Keratinocyte (primary cell): ENCODE measurements at regions not wholly inside any gene's neighbourhood (a gene's known extent, or its start where the extent isn't known, plus 50 kb on each side); places are given as distances from the start of the nearest gene placed in this dataset.

Source experiments
- DNase-seq: peaks from one replicate; pipeline ENCODE4 v3.0.0-alpha.2; 2011; ENCODE audit warnings: low read depth, missing footprints, low spot score
- FAIRE-seq: peaks from 2 replicates; lab custom pipeline; 2011; peaks lifted over from hg19 to GRCh38; lab: Jason Lieb, UNC
- H2AFZ ChIP-seq: 2 replicates; pipeline ENCODE4 v1.6.0; 2012; ENCODE audit warnings: low read length, control low read depth, inconsistent platforms; ENCODE audit not compliant: control insufficient read depth
- H3K27ac ChIP-seq: 2 replicates; pipeline ENCODE4 v1.5.1; 2011; ENCODE audit warnings: low read length; ENCODE audit not compliant: control insufficient read depth, insufficient read depth
- H3K27me3 ChIP-seq: 3 replicates; pipeline ENCODE4 v1.6.0; 2011; ENCODE audit warnings: low read length; ENCODE audit not compliant: control insufficient read depth, insufficient read depth; ENCODE audit errors: extremely low read depth
- H3K36me3 ChIP-seq, 2 experiments: 2 replicates in 1 of 2; 3 replicates in 1 of 2; pipeline ENCODE4 v1.5.1; 2011; ENCODE audit warnings: low read length in 2 of 2, mild to moderate bottlenecking in 1 of 2; ENCODE audit not compliant: control insufficient read depth in 2 of 2, insufficient read depth in 2 of 2; ENCODE audit errors: extremely low read depth in 1 of 2
- H3K4me1 ChIP-seq: 3 replicates; pipeline ENCODE4 v1.5.1; 2011; ENCODE audit warnings: low read length; ENCODE audit not compliant: control insufficient read depth, insufficient read depth; ENCODE audit errors: extremely low read depth
- H3K4me2 ChIP-seq: 3 replicates; pipeline ENCODE4 v1.6.0; 2011; ENCODE audit warnings: low read depth, low read length; ENCODE audit not compliant: control insufficient read depth, insufficient read depth; ENCODE audit errors: extremely low read depth
- H3K4me3 ChIP-seq, 3 experiments: fragments of 200-600 bp in 1 of 3; sonication (generic) in 1 of 3; 2 replicates in 2 of 3; 3 replicates in 1 of 3; pipeline ENCODE4 v1.5.1; 2011 to 2016; ENCODE audit warnings: low read length in 3 of 3, mild to moderate bottlenecking in 3 of 3, control low read depth in 2 of 3, inconsistent platforms in 1 of 3, low read depth in 1 of 3, mixed read lengths in 1 of 3, mixed run types in 1 of 3, moderate library complexity in 1 of 3; ENCODE audit not compliant: control insufficient read depth in 2 of 3, insufficient read depth in 2 of 3; ENCODE audit errors: extremely low read depth in 1 of 3
- H3K79me2 ChIP-seq: 2 replicates; pipeline ENCODE4 v1.6.0; 2012; ENCODE audit warnings: low read length; ENCODE audit not compliant: control insufficient read depth, insufficient read depth
- H3K9ac ChIP-seq: 3 replicates; pipeline ENCODE4 v1.6.0; 2011; ENCODE audit warnings: low read length; ENCODE audit not compliant: control insufficient read depth, insufficient read depth; ENCODE audit errors: extremely low read depth
- H3K9me1 ChIP-seq: 3 replicates; pipeline ENCODE4 v1.6.0; 2011; ENCODE audit warnings: low read length; ENCODE audit not compliant: control insufficient read depth, insufficient read depth; ENCODE audit errors: extremely low read depth
- H3K9me3 ChIP-seq: 2 replicates; pipeline ENCODE4 v1.5.1; 2012; ENCODE audit warnings: low read depth, low read length; ENCODE audit not compliant: control insufficient read depth
- H4K20me1 ChIP-seq: 3 replicates; pipeline ENCODE4 v1.6.0; 2011; ENCODE audit warnings: low read length; ENCODE audit not compliant: control insufficient read depth, insufficient read depth; ENCODE audit errors: extremely low read depth
- CTCF ChIP-seq, 3 experiments: IDR thresholded peaks in 1 of 3; conservative IDR thresholded peaks in 1 of 3; optimal IDR thresholded peaks in 1 of 3; 2 replicates in 2 of 3; 3 replicates in 1 of 3; pipeline versions ENCODE3 to v1.5.1; 2011; ENCODE audit warnings: low read length in 3 of 3, mild to moderate bottlenecking in 3 of 3, moderate library complexity in 2 of 3, control low read depth in 1 of 3, inconsistent platforms in 1 of 3; ENCODE audit not compliant: insufficient read depth in 2 of 3; ENCODE audit errors: extremely low read depth in 1 of 3
- EZH2 ChIP-seq: IDR thresholded peaks from one replicate; pipeline ENCODE4 v1.6.1; 2012; ENCODE audit warnings: inconsistent platforms, mild to moderate bottlenecking, low read length, moderate library complexity
- dilution Hi-C: fragments of 300-500 bp; cut with MboI; formaldehyde crosslinking; loops from one replicate; pipeline ENCODE4 v1.7.0; 2020; ENCODE audit warnings: low sequenced_read_pairs; ENCODE audit not compliant: extremely low pct_ligation_motif_present

GRCh38 chrX:30468471-30468870, 109.1 kb downstream of the TASL start:
- H3K27ac ChIP-seq = no peak overlapping the region
- H3K4me2 ChIP-seq = no peak overlapping the region
- H3K36me3 ChIP-seq = no peaks in the 10 kb centered on the region
- no peak for DNase-seq
- no peak overlapping the region for H3K9ac ChIP-seq
- H3K4me3 ChIP-seq = no peak overlapping the region
- TF ChIP-seq CTCF (optimal IDR thresholded peaks at IDR 0.05 in 1 of 3, IDR thresholded peaks at IDR 0.05 in 1 of 3, conservative IDR thresholded peaks at IDR 0.05 in 1 of 3; ENCODE audit: extremely low read depth in 1 of 3, insufficient read depth in 2 of 3, low read length in 3 of 3) (no peak), EZH2 (no peak)
- H3K4me1 ChIP-seq = no peaks in the 10 kb centered on the region
- H3K9me3 ChIP-seq = no peaks in the 10 kb centered on the region
- no peak overlapping the region for H2AFZ ChIP-seq
- no peaks in the 10 kb centered on the region for H3K79me2 ChIP-seq
- no peaks in the 10 kb centered on the region for H3K27me3 ChIP-seq
- dilution Hi-C loops = no loop called here
- no peak for FAIRE-seq
- no peaks in the 10 kb centered on the region for H4K20me1 ChIP-seq
- H3K9me1 ChIP-seq = no peaks in the 10 kb centered on the region
